ENCODE measurements at regions not wholly inside any gene's neighbourhood (a gene's known extent, or its start where the extent isn't known, plus 50 kb on each side); places are given as distances from the start of the nearest gene placed in this dataset.

DNA sequence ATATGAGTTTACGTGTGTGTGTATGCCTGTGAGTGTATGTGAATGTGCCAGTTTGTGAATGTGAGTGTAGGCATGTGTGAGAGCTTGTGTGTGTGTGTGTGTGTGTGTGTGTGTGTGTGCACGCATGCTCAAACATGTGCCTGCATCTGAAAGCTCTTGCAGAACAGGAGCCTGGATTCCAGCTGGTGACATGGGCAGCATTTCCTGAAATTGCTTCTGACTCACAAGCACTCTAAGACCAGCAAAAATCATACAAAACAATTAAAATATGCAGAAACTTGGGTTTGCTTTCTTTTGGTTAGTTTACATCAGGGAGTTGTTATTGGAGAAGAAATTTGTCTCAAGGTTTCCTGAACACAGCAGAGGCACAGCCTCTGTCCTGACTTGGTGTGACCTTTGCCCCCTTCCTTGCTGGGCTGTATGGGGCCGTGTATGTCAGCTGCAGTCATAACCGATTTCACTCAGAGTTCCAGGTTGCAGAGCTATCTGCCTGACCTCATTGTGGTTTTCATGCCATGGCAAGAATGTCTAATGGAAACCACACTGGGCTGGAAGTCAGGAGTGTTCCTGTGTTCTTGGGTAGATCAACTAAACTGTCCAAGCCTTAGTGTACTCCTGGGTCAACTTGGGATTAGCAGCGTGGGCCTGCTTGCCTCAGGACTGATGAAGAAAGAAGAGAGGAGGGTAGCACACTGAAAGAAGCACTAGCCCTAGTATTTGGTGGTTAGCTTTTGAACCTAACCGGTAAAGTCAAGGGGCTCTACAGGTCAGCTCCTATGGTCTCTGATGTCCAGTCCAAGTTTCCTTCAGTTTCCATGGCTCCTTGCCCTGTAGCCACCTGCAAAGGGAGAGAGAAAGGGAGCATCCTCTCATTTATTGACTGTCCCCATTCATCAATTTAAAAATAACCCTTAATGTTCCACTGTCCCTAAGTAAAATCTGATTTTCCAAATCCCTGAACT lies 143.7 kb downstream of the SNX19 start:
- peak; percentile 99 for DNase-seq (ENCODE audit: low read depth)

DNA sequence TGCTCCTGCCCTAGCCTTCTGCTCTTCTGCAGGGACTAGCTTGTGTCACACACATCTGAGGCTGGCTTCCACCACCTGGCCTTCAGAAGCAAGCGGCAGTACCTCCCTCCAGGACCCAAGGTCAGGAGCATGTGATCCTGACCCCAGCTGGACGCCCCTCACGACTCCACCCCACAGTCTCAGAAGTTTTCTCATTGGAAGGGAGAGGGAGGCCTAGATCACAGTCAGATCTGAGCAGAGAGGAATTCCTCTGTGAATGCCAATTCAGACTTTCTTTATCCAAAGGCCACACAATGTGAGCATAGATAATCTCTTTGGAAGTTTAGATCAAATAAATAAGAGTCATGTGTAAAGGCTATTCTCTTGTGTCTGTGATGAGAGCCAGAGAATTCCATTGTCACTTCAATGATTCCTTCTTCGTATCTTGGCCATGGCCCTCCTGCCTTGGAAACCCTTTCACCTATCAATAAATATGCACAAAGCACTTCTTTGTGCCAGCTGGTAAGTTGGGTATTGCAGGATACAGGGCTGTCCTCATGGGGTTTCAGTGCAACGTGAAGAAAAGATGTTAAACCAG lies 142.9 kb downstream of the SNX19 start:
- DNase-seq (ENCODE audit: low read depth) = no peak

DNA sequence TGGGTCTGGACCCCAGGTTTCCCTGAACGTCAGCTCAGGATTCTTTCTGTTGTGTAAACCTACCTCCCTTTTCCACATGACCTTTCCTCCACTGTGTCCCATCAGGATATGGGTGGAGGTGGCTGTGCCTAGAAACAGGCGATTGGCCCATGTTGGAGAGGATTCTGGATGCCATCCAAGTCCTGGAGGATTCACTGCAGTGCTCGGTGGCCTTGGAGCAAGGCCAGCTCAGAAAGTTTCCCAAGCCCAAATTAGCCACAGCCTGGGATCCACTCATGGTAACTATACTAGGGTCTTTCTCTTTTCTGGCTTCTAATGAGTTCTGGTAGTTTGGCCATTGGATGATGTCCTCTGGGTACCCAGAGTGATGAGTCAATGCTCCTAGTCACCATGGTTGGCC lies 141.6 kb downstream of the SNX19 start:
- no peak for DNase-seq (ENCODE audit: low read depth)

DNA sequence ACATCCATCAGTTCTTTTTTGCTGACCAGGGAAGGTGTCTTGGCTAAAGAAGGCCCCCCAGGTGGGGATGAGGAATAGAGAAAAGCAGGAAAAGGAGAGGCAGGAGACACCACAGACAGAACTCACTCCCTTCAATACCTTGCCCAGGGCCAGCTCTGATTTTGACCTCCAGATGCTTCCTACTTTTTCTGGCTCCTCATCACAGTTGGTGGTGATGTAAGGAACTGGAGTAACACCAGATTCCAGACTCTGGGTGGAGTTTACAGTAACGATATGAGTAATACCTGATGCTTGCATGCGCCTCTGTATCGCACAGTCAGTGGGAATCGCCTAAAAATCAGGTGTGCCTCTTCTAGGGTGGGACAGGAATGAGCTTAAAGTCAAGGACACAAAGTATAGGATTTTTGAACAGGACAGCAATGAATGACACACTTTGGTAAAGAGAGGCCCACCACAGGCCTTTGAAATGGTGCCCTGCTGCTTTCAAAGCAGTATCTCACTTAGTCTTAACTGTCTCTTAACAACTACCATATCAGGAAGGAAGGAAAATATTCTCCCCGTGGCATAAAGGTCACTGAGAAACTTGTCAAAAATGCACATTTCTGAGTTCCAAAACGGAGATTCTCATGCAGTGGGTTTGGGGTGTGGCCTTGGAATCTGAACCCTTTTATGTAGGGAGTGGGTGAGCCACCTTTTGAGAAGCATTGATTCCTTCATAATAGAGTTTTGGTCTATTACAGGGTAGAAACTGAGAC lies 140.8 kb downstream of the SNX19 start:
- peak; percentile 45 for DNase-seq (ENCODE audit: low read depth)

DNA sequence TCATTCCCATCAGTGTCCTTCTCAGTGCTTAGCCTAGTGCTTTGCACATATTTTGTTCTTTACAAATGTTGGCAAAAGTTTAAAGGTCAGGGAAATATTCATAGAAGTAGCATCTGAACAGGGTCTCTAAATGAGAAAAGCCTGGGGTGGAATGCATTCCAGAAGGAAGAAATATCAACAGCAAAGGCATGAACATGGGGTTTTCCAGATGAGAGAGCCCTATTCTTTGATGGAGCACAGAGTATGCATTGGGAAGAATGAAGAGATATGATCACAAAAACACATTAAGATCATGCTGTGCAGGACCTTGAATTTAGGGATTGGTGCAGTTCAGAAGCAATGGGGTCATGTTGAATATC lies 140.2 kb downstream of the SNX19 start:
- no peak for DNase-seq (ENCODE audit: low read depth)

DNA sequence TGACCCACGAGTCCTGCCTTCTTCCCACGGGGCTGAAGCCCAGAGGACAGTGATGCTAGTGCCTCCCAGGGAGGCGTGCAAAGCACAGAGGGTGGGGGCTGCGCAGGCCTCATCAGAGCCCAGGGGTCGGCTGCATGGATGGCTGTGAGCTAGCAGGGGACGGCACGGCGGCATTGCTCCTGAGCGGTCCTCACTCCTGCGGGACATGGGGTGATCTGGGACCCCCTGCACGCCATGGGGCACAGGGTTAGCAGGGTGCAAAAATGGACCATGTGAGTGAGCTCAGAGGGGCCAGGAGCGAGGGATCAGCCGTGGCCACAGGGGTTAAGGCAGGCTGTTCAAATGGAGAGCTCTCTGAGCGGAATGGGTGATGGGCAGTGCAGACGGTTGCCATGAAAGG lies 138.3 kb downstream of the SNX19 start:
- no peak for DNase-seq (ENCODE audit: low read depth)

DNA sequence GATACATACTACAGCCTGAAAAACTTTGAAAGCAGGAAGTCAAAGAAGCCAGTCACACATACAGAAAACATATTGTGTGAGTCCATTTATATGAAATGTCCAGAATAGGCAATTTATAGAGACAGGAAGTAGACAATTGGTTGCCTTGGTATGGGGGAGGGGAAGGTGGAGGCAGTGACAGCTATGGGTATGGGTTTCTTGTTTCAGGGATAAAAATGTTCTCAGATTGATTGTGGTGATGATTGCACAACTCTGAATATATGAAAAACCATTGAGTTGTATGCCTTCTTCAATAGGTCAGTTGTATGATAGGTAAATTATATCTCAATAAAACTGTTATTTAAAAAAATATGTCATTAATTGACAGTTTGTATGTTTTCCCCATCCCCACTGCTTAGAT lies 137.6 kb downstream of the SNX19 start:
- no peak for DNase-seq (ENCODE audit: low read depth)

DNA sequence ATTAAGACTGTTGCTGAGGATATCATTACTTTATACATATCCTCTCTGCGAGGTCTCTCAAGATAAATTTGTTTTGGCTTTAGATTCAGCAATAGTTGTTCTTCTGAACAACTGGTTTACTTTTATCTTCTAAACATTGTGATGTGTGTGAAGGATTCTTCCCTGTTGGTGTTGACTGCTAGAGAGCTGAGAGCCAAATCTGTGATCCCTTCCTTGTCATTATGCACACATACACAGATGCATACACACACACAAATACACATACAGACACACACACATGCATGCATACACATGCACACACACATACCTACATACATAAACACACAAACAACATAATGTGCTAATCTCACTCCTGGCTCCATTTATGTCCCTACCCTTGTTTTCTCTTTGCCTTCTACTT lies 137.0 kb downstream of the SNX19 start:
- DNase-seq (ENCODE audit: low read depth) = no peak

DNA sequence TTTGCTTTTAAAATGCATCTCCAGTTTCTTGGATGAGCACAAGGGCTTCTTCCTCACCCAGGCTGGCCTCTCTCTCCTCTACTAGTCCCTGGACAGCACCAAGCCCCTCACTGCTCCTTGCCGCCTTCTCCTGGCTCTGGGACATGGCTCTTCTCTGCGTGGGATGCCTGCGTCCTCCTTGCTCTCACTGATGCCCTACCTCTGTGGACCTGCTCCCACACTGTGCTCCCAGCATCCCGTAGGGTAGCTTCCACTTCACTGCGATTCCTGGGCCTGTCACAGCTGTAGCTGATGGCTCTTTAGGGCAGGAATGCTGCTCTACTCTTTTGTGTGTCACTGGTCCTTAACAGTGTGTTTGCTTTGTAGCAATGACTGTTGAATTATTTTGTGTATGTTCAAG lies 136.3 kb downstream of the SNX19 start:
- no peak for DNase-seq (ENCODE audit: low read depth)

DNA sequence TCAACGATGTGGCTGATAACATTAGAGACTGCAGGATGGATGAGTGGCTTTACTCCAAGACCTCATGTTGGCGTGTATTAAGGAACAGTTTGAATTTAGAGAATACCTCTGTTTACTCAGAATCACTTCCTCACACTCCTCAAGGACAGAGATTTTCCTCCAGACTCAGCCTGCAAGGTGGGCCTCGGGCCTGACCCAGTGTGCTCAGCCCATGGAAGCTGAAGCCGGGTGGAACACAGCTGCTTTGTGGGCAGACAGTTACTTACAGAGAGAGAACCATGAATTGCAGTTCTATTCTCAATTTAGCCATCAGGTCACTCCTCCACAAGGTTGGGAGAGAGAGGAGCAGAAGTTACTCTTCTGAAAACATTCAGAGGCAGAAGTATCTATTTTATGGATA lies 135.8 kb downstream of the SNX19 start:
- no peak for DNase-seq (ENCODE audit: low read depth)

DNA sequence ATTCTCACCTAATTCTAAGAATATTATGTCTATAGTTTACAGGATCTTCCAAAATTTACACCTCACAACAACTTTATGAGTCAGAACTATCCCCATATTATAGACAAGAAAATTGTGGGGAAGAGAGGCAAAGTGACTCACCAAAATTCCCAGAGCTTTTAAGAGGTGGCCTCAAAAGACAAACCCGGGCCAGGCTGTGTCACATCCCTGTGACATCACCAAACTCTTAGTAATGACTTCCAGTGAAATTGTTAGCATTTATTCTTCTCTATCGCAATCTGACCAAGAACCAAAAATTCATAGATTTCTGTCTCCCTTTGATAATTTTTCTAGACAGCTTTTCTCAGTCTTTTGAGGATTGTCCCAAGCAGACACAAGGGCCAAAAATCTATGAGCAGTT lies 134.3 kb downstream of the SNX19 start:
- peak; percentile 77 for DNase-seq (ENCODE audit: low read depth)

DNA sequence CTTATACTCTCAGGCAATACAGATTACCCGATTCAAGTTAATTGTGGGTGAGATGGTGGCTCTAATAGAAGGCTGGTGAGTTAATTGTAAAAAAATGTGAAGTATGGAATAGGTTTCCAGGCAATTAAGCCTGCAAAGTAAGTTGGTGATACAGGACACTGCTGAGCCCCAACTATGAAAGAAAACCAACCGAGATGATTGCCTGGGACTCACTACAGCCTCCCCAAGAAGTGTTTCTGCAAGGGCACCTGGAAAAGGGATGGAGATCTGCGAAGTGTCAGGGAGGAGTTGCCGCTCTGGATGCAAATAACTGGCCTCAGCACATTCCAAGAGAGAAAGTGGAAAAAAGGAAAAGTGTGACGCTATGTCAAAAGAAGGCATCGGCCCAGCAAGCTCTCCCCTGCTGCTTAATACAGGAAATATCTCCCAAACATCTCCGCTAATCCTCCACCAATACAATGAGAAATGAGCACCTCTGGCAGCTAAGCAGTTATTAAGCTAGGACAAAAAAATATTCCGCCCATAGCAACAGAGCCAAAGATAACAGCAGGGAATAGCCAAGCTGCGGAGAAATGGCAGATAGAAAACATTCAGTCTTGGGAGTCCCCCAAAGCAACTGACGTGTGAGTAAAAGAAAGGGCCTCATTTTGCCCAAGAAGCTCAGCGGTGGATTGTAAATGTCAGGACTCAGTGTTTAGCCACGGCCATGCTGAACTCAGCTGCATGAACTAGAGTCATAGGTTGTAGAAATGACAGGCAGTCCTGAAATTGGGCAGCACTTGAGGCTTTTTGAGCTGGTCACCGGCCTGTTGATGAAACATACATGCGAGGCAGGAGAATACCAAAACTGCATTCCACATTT lies 133.7 kb downstream of the SNX19 start:
- peak; percentile 47 for DNase-seq (ENCODE audit: low read depth)

DNA sequence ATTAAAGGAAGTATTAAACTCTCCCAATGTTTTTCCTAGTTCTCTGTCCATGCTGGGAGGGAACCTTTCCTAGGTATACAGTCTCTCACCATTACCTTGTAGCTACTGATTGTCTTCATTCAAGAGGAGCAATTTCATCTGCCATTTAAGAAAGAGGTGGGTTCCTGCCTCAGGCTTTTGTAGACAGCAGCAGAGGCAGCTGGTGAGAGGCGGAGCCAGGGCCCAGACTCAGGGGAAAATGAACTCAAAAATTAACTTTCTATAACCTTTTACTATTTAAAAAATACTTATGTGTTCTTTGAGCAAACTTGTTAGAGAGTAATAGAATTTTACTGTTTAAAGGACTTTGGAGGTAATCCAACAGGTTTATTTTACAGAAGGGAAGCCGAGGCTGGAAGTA lies 133.0 kb downstream of the SNX19 start:
- DNase-seq (ENCODE audit: low read depth) = no peak

DNA sequence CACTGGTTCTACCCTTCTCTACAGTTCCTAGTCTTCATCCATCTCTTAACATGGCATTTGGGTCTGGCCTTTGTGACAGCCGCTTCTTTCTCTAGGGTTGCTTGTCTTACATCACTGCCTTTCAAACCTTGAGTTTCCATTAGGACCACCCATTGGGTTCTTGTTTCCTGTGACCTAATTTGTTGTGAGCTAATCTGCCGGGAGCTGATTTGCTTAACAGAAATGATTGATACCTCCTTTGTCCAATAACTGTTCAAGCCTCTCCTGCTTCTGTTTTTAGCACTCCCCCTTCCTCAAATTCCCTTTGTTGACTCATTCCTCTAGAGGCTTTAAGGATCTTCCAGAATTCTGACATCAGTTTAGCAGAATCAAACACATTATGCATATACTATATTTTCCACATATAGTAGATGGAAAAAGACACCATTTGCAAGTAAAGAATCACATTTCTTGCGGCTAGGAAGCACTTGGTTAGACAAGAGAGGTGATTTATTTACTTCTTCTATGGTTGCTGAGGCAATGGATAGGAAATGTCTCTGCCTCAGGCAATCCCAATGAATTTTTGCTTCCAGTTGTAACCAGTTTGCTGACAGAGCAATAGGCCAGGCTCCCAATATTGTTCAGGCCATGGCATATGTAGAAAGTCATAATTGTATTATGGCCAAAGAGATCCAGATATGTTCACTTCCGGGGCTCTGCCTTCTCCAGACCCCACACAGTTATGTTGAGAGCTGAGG lies 130.7 kb downstream of the SNX19 start:
- DNase-seq (ENCODE audit: low read depth) = peak; percentile 60

DNA sequence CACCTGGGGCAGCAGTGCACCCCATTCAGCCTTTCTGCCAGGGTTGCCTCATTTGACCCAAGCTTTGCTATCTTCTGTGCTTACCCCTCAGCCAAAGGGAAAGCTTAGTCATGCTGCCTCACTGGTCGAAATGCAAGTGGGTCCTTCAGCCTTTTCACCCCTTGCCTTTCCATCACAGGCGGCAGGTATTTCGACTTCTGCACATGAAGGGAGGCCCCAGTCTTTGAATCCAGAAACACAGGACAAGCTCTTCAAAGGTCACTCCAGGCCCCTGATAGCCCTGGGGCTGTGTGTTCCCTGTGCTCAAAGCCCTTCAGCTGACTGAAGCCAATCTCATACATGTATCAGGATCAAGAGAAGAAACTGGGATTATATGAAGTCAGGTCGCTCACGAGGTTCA lies 129.7 kb downstream of the SNX19 start:
- DNase-seq (ENCODE audit: low read depth) = no peak

DNA sequence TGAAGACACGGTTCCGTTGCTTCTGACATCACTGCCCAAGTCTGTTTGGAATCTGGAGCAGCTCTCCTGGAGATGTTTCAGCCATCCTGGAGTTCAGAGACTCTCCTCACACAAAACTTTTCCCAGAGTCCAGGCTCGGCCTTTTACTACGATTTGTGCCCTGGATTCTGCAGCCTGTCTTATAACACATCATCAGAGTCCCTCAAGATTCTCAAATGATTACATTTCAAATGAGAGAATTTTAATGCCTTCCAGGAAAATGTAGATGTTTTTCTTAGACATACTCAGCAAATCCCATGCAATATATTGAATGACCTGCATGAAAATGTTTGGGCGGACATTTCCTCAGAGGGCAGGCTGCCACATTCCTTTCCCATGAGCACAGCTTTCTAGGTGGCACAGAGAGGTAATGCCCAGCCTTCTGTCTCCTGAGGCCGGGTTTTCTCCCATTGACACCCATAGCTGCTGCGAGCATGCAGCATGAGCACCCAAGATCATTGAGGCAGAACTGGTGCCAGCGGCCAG lies 129.1 kb downstream of the SNX19 start:
- DNase-seq (ENCODE audit: low read depth) = no peak

DNA sequence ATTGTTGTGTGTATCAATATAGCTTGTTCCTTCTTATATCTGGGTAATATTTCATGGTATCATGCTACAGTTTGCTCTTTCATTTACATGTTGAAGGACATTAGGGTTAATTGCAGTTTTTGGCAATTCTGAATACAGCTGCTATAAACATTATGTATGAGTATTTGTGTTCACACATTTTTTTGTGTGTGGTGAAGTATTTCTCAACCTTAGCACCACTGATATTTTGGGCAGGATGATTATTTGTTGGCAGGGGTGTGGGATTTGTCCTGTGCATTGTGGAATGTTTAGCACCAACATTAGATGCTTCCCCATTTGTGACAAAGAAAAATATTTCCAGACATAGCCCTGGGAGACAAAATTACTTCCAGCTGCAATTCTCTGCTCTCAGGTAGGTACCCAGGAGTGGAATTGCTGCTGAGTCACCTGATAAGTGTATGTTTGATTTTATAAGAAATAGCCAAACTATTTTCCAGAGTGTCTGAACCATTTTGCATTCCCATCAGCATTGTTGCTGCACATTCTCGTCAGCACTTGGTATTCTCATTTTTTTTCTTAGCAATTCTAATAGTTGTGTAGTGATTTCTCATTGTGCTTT lies 128.2 kb downstream of the SNX19 start:
- no peak for DNase-seq (ENCODE audit: low read depth)

DNA sequence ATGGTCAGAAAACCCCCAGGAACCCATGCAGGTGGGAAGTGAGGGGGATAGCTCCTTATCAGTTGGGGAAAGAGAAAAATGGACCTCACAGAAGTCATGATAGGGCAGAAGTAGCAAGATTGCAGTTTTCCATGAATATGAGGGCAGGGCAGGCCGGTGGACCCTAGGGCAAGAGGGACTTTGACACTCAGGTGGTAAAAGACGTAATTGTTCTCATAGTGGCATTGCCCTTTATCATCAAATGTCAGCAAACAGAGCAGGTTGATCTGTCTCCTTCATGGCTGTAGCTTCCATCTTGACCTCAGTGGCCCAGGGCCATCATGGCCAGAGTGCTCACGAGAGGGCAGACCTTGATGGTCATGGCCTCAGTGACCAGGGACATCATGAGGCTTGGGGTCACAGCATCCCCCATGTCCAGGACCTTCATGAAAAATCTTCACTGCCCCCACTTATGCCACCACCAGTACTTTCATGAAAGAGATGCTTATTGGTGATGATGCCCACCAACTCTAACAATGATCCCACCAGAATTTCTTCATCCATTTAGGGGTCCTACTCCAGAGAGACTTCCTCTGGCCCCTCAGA lies 127.1 kb downstream of the SNX19 start:
- DNase-seq (ENCODE audit: low read depth) = no peak

DNA sequence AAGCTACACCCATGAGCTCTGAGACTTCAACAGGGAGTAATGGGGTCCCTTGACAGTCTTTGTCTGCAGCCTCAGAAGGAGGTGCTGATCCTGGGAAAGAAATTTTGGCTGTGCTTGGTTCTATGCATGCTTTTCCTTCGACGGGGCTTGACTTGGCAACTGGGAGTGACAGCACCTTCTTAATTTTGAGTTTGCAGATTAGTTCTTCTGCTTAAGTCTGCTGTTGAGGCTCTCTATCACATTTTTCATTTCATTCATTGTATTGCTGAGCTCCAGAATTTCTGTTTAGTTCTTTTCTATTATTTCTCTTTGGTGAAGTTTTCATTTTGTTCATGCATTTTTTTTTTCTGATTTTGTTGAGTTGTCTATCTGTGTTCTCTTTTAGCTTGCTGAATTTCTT lies 125.6 kb downstream of the SNX19 start:
- no peak for DNase-seq (ENCODE audit: low read depth)

DNA sequence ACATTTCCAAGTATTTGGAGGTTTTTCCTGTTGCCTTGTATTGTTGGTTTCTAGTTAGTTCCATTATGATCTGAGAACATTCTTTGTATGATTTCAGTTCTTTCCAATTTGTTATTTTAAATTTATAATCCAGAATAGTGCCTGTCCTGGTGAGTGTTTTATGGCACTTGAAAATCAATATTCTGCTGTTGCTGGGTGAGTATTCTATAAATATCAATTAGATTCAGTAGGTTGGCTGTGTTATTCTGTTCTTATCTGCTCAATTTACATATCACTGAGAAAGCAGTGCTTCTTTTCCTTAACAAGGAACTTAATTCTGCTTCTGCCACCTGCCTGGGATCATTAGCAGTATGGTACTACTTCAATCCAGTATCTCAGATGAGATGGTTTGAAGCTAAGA lies 123.5 kb downstream of the SNX19 start:
- DNase-seq (ENCODE audit: low read depth) = no peak
